Fibroblast of skin of right quadriceps (primary cell): ENCODE measurements at regions not wholly inside any gene's neighbourhood (a gene's known extent, or its start where the extent isn't known, plus 50 kb on each side); places are given as distances from the start of the nearest gene placed in this dataset.
A peak's percentile ranks its signal among the peaks of the same experiment; 100 is the strongest.
"Not testable (repeated sequence)": the region's sequence is repeated elsewhere in the genome, so short reads cannot be mapped to it uniquely, and the experiment has no call there.

ENCODE experiments used
- DNase-seq: peaks from one replicate; pipeline ENCODE4 v3.0.0-alpha.2; 2013

DNA sequence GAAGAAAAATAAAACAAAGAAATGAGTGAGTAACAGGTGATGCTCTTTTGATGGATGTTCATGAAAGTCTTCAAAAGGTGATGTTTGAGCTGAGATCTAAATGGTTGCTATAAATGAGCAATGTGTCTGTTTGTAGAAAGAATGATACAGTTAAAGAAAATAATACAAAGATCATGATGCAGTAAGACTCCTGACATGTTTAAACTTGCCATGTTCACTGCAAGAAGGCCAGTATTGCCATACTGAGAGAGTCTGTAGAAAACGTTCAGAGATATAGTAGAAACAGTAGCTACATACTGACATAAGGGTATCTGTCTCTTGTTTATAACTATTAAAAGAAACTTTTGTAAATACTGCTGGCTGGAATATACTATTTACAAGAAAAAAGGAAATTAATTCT lies 1609.2 kb upstream of the ACO1 start:
- no peak for DNase-seq

DNA sequence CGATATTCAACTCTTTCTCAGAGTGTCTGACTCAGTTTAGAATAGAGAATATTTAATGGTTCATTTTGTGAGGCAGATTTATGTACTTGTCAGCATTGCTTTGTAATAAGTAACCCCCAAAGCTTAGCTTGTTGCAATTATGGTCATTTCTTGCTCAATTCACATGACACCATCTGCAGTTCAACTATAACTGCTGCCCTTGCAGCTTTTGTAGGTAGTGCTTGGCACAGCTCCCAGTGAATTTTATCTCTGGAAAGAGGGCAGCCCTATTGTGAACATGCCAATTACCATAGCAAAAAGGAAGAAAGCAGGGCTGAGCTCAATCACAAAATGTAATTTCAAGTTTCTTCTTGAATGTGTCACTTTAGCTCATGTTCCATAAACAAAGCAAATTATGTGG lies 1587.7 kb upstream of the ACO1 start:
- peak; percentile 0 for DNase-seq

DNA sequence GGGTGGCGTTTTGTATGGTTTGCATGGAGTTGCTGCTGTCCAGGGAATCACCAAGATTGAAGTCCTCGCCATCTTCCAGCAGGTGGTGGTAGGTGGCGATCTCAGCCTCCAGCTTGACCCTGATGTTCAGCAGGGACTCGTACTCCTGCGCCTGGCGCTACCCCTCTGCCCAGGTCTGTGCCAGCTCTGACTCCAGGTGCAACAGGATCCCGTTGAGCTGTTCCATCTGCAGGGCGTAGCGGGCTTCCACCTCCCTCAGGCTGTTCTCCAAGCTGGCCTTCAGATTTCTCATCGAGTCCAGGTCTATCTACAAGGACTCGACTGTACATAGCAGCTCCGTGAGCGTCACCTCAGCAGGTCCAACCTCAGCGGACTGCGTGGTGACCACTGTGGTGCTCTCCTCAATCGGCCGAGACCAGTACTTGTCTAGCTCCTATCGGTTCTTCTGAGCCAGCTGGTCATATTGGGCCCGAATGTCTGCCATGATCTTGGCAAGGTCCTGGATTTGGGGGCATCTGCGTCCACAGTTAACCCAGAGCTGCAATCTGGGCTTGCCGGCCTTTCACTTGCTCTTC lies 1584.8 kb upstream of the ACO1 start:
- DNase-seq: no peak

DNA sequence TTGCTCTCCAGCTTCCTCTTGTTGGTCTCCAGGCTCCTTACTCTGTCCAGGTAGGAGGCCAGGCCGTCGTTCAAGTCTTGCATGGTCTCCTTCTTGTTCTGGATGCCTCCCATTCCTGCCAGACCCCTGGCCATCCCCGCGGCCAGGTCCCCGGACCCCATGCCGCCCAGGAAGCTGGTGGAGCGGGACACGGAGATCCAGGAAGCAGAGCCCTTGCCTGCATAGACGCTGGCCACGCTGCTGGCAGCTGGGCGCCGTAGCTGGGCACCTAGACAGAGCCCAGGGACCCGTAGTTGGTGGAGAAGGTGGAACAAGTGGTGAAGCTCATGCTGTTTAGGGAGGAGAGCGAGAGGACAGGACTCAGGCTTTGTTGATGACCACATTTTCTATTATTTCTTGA lies 1584.0 kb upstream of the ACO1 start:
- no peak for DNase-seq

DNA sequence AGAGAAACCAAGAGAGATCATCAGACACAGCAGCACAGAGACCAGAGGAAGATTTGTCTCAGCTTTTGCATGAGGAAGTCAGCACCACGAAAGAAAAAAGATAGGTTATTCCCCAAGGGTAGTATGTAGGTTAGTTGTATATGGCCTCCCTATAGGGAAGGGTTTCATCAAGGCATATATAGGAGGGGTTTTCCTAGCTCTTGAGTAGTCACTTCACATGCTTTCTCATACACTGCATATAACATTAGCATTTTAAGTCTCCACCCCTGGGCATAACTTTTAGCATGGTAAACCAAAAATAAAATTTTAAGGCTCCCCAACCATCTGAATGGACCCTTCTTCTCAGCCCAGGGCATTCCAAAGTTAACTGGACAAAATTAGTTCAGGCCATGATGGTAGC lies 1571.6 kb upstream of the ACO1 start:
- no peak for DNase-seq

DNA sequence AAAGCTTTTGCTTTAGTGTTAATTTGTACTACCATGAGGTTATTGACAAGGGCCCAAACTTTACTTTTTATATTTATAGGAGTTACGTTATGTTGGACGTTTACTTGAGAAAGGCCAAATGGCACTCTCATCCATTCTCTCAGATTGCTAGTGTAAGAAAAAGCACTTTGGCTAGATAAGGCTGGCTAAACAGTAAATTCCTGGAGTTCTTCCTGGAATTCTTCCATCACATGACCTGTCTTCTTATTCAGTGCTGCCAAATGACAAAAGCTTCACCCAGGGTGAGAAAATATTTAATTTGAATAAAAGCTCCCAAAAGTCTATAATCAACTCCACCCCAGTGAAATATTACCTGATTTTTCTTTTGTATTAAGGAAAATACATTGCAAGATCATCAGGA lies 1568.9 kb upstream of the ACO1 start:
- DNase-seq: no peak

DNA sequence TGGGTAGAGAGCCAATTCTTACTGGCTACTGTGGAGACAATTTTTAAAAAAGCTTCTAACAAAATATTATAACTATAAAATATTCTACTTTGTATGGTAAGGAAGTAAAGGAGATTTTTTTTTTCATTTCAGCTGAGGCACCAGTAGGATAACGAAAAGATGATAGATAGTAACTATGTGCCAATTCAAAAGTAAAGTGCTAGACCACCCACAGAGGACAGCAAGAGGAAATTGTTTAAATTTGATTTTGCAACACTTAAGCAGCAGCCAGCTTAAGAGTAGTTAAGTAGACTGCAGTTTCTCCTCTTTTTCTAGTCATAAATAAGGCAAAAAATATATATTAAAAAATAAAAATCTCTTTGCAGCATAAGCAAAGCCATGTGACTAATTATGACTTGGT lies 1539.3 kb upstream of the ACO1 start:
- DNase-seq: no peak

DNA sequence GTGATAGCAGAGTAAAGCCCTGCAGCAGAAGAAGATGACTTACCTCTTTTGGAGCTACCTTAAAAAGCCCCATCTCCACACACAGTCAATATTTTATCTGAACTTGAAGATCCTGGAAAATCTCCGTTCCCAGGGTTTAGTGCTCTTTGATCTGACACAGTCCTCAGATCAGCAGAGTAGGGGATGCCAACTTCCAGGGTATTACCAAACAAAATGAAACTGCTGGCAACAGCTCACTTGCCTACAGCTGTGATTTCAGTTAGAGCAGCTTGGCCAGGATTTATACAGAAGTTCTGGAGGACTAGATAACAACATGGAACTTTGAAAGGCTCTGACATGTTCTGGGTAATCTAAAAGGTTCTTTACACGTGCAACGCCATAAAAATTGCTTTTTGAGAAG lies 1537.8 kb upstream of the ACO1 start:
- DNase-seq: no peak

DNA sequence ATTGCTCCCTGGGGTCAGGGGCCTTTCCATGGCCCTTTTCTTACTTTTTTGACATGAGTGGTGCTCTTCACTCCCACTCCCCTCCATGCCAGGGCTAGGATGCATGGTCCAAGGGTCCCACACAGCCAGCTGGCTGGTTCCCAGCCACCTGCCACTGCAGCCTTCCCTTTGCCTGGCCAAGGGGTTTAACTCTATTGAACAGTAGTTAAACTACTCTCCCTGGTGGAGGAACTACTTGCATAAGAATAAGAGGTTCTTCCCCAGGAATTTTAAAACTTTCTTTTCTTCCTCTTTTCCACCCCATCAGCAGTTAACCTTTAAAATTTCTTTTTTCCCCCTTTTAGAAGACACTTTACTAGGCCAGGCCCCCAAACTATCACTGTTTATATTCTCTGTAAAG lies 1532.8 kb upstream of the ACO1 start:
- no peak for DNase-seq

DNA sequence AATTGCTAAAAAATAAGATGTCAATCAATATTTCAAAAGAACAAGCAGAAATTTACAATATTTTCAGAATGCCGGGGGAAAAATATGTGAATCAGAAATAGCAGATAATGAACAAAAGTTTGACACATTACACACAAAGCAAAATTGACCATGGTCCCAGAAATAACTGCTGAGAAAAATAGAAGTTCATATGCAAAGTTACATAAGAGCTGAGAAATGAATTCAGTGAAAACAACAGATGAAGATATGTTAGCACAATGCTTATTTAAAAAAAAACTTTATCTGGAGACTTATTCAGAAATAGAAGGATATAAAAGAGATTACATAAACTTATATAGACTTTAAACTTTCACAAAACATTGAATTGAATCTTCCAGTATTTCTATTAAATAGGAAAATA lies 1483.7 kb upstream of the ACO1 start:
- DNase-seq: no peak

DNA sequence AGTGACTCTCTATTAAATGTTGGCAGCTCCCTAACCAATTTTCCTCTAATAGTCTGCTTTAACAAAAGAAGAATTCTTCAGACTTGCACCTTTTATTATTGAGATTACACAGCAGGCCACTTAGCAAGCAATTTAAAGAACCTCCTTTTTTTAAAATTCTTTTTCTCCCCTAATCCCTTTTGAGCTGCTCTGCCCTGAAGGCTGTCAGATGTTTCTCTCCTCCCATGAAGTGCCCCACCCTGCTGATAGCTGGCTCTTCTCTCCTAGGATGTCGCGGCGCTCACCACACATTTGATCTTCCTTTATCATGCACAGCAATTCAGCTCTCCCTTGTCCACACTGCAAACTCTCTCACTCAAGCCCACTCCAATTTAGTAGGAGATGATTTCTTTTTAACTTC lies 1471.1 kb upstream of the ACO1 start:
- no peak for DNase-seq

DNA sequence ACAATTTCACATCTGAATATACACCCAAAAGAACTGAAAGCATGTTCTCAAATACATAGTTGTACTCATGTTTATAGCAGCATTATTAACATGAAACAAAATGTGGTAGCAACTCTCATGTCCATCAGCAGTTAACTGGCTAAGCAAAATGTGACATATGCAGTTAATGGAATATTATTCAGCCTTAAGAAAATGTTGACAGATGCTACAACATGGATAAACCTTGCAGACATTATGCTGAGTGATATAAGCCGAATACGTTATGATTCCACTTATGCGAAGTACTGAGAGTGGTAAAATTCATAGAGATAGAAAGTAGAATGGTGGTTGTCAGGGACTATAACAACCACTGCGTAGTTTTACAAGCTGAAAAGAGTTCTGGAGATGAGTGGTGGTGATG lies 1469.0 kb upstream of the ACO1 start:
- DNase-seq: no peak

DNA sequence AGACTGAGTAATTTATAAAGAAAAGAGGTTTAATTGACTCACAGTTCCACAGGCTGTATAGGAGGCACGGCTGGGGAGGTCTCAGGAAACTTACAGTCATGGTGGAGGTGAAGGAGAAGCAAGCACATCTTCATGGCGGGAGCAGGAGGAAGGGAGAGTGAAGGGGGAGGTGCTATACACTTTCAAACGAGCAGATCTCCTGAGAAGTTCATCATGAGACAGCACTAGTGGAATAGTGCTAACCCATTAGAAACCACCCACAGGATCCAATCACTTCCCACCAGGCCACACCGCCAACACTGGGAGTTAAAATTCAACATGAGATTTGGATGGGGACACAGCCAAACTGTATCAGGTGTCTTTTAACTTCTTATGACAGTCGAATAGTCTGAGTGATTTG lies 1459.3 kb upstream of the ACO1 start:
- no peak for DNase-seq

DNA sequence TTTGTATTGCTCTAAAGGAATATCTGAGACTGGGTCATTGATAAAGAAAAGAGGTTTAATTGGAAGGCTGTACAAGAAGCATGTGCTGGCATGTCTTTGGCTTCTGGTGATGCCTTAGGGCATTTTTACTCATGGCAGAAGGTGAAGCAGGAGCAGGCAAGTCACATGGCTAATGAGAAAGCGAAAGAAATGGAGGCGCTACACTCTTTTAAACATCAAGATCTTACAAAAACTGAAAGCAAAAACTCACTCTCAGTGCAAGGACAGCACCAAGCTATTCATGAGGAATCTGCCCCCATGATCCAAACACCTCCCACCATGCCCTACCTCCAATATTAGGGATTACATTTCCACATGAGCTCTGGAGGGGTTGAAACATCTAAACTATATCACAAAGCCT lies 1458.8 kb upstream of the ACO1 start:
- no peak for DNase-seq

DNA sequence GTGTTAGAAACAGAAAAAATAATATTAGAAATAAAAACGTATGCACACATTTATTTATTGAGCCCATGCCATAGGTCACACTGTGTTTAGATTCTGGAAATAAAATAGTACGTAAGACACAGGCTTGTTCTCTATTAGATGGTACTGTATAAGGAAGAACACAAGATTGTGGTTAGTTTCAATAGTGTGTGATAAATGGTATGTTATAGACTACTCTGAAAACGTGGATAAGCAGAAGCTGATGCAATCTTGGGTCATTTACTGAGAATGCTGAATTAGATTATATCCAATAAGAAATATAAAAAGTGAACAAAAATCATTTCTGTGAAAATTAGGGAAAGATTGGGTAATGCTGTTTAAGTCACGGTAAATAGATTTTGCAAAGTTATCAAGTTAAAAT lies 1456.4 kb upstream of the ACO1 start:
- DNase-seq: no peak

DNA sequence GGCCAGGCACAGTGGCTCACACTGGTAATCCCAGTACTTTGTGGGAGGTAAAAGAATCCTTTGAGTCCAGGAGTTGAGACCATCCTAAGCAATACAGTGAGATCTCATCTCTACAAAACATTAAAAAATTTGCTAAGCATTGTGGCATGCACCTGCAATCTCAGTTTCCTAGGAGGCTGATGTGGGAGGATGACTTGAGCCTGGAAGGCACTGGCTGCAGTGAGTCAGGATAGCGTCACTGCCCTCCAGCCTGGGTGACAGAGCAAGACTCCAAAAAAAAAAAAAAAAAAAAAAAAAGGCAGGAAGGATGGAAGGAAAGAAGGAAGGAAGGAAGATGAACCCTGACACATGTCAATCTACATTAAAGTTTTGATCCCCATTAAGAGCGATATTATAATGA lies 1452.2 kb upstream of the ACO1 start:
- no peak for DNase-seq

DNA sequence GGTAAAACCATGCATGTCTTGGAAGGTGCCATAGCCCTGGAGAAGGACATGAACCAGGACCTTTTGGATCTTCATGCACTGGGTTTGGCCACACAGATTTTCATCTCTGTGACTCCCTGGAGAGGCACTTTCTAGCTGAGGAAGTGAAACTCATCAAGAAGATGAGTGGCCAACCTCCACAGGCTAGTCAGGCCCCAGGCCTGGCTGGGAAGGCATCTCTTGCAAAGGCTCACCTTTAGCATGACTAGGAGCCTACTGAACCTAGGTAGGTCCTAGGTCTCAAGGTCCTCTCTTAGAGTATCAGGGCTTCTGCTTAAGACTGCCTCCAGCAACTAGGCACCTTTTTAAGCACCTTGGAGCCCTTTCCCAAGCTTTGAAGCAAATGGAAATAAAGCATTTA lies 1448.7 kb upstream of the ACO1 start:
- no peak for DNase-seq

DNA sequence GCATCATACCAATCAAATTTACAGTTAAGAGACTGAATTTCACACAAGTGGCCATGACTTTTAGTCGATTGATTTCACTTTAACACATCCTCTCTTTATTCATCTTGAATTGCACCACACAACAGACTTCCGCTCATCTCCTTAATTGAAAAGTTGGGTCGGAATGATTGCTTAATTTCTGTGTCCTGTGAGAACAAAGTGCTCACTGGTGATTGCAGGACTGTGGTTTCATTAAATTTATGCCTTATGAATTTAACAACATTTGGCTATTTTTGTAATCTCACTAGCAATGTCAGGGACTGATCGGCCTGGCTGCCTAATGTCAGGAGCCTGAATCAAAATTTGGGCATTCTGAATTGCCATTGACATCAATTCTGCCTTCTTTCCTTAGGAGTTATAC lies 1447.3 kb upstream of the ACO1 start:
- no peak for DNase-seq

DNA sequence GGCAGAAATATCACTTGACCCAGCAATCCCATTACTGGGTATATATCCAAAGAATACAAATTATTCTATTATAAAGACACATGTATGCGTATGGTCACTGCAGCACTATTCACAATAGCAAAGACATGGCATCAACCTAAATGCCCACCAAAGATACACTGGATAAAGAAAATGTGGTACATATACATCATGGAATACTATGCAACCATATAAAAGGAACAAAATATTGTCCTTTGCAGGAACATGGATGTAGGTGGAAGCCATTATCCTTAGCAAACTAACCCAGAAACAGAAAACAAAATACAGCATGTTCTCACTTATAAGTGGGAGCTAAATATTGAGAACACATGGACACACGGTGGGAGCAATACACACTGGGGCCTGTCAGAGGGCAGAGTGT lies 1441.6 kb upstream of the ACO1 start:
- DNase-seq: not testable (repeated sequence)

DNA sequence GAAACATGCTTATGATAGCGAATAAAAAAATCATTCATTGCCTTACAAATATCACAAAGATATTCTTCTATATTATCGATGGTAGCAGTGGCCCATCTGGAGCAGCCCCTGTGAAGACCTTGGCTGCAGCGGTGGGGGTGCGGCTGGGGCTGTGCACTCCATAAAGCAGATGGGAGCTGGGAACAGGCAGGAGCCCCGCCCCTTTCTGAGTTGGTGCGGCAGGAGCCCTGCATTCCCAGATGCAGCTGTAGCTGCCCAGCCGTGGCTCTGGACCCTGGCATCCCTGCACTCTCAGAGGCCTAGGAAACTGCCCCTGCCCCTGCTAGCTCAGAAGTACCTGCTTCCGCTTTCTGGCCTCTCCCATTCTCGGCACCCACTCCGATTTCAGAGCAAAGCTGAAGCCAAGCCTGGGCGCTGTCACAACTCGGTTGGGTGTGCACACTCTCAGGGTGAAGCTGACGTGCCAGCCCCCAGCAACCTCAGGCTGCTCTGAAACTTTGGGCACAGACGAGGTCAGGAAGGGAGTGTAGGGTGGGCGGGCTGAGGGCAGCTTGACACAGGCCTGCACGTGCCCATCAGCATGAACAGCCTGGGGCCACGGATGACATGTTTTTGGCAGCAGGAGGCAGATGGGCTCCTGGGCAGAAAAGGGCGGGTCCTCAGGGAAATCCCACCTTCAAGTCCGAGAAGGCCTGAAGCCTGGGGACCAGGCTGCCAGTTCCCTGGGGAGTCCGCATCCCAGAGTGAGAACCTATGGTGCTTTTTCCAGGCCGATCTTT lies 1440.8 kb upstream of the ACO1 start:
- DNase-seq: no peak

DNA sequence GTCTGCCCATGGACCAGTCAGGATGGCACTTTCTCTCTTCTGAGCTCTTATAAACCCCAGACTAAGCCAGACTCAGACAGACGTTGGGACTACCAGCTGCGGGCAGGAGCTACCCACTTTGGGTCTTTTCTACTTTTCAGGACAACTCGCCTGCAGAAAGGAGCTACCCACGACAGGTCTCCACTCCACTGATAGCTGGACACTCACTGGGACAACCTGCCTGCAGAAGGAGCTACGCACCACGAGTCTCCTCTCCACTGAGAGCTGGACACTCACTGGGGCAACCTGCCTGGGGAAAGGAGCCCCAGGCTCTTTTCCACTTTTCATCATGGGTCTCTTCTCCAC lies 1440.2 kb upstream of the ACO1 start:
- no peak for DNase-seq

DNA sequence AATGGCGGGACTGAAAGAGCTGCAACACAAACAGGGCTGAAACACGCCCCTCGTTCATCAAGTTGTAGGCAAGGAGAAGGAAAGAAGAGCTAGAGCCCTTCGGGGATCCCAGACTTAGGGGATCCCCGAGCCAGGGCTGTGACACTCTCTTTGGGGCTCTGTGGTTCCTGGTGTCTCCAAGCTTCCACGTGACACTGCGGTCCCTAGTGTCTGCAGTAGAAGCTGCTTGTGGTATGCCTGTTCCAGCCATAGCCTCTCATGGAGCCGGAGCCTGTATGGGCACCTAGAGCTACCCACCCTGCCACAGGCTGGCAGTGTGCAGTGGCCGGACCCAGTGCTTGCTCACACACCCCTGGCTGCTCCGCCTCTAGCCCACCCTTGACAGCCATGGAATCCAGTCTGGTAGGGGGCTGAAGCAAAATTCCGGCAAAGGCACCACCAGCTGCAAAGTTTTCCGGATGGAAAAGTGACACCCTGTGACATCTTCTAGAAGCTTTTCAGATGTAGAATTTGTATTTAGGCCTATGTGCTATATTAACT lies 1439.6 kb upstream of the ACO1 start:
- no peak for DNase-seq

DNA sequence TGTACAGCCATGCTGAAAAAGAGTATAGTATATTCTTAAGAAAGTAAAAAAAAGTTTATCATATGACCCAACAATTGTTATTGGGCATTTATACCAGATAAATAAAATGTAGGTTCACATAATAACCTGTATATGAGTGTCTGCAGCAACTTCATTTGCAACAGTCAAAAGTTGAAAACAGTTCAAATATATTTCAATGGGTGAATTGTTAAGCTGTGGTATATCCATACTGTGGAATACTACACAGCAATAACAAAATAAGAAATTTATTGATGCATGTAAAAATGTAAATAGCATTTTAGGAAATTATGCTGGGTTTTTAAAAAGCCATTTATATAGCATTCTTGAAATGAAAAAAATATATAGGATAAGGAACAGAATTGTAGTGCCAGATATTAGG lies 1420.1 kb upstream of the ACO1 start:
- no peak for DNase-seq

DNA sequence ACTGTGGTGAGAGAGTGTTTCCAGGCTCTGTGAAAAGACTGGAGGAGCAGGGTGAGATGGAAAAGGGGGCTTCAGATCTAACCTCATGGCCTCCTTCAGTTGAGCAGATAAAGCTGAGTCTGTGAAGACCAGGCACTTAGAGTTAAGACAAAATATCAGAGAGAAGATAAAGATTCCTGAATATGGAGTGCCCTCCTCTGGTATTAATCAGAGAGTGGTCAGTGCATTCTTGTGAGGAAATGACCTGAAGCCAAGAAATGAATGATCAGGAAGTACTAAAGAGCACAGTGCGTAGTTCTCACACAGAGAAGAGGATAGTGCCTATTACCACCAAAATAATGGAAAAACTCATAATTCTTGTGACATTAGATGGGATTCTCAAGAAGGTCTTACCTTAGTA lies 1417.0 kb upstream of the ACO1 start:
- no peak for DNase-seq

DNA sequence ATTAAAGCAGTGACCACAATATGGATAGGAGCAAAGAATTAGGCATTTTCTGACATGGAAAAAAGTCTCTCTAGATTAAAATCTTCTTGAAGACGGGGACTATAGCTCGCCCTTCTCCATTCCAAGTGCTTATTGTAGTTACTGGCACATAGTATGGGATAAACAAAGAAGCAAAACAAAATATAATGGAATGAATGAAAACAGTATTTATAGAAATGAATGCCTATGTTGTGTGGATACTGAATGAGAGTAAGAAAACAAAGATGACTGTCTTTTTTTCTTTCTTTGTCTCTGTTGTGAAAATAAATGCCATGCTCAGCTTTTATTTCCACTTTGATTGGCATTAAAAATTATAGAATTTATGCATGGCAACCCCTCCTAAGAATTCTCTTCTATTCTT lies 1414.3 kb upstream of the ACO1 start:
- DNase-seq: no peak
